Stimulated activated CD4-positive, alpha-beta T cell treated with anti-CD3 and anti-CD28 coated beads, TNF-alpha, amount 100 ng/mL, for 24 hours (primary cell): ENCODE measurements at regions not wholly inside any gene's neighbourhood (a gene's known extent, or its start where the extent isn't known, plus 50 kb on each side); places are given as distances from the start of the nearest gene placed in this dataset.

Experiments used
- DNase-seq, 3 experiments: peaks; one replicate each; pipeline ENCODE4 v3.0.0-alpha.2; 2020; ENCODE audit warnings: low read depth in 3 of 3

GRCh38 chr6:108751851-108752732 lies 96.1 kb upstream of the ARMC2 start:
- no peak for DNase-seq

- no peak for DNase-seq
Measured at GRCh38 chr6:108752733-108753590, 95.3 kb upstream of the ARMC2 start.

GRCh38 chr6:108755257-108756240 lies 92.7 kb upstream of the ARMC2 start:
- no peak for DNase-seq

- no peak for DNase-seq
Measured at GRCh38 chr6:108757357-108757756, 90.9 kb upstream of the ARMC2 start.

- no peak for DNase-seq
Measured at GRCh38 chr6:108758884-108759283, 89.3 kb upstream of the ARMC2 start.

- no peak for DNase-seq
Measured at GRCh38 chr6:108760126-108761050, 87.8 kb upstream of the ARMC2 start.

- DNase-seq: no peak
Measured at GRCh38 chr6:108762394-108762793, 85.8 kb upstream of the ARMC2 start.

GRCh38 chr6:108763931-108764579 lies 84.2 kb upstream of the ARMC2 start:
- no peak for DNase-seq

- DNase-seq: no peak
Measured at GRCh38 chr6:108764580-108764950, 83.7 kb upstream of the ARMC2 start.

GRCh38 chr6:108765495-108765894 lies 82.7 kb upstream of the ARMC2 start:
- no peak for DNase-seq

GRCh38 chr6:108766419-108766818 lies 81.8 kb upstream of the ARMC2 start:
- no peak for DNase-seq

- no peak for DNase-seq
Measured at GRCh38 chr6:108766886-108767285, 81.3 kb upstream of the ARMC2 start.

GRCh38 chr6:108767418-108768165 lies 80.6 kb upstream of the ARMC2 start:
- DNase-seq: no peak

- no peak for DNase-seq
Measured at GRCh38 chr6:108768166-108768555, 80.1 kb upstream of the ARMC2 start.

GRCh38 chr6:108768792-108769524 lies 79.3 kb upstream of the ARMC2 start:
- DNase-seq: no peak

- no peak for DNase-seq
Measured at GRCh38 chr6:108771421-108771820, 76.8 kb upstream of the ARMC2 start.

- DNase-seq: no peak
Measured at GRCh38 chr6:108774555-108774954, 73.7 kb upstream of the ARMC2 start.

- DNase-seq: no peak
Measured at GRCh38 chr6:108777536-108777935, 70.7 kb upstream of the ARMC2 start.
